OCI-LY3 (cell line): ENCODE measurements at regions not wholly inside any gene's neighbourhood (a gene's known extent, or its start where the extent isn't known, plus 50 kb on each side); places are given as distances from the start of the nearest gene placed in this dataset.

Experiments used
- H2AFZ ChIP-seq: fragments of 200-600, 300-600 bp; shearing (Covaris generic); 2 replicates; pipeline ENCODE4 v1.6.0; 2014; ENCODE audit warnings: antibody characterized with exemption, low read depth, low read length
- H3K27ac ChIP-seq: fragments of 200-600, 300-600 bp; sonication (generic); 2 replicates; pipeline ENCODE4 v1.5.1; 2014; ENCODE audit warnings: mild to moderate bottlenecking, low read length, moderate library complexity, mixed read lengths
- H3K27me3 ChIP-seq: fragments of 200-600, 300-600 bp; sonication (generic); 2 replicates; pipeline ENCODE4 v1.6.1; 2014; ENCODE audit warnings: low read depth, low read length, mixed read lengths
- H3K36me3 ChIP-seq: fragments of 200-600, 300-600 bp; sonication (generic); replicated peaks from 2 replicates; pipeline ENCODE3; 2014; ENCODE audit warnings: low read depth, low read length, mixed read lengths
- H3K4me1 ChIP-seq: fragments of 300-600, 200-600 bp; sonication (generic); 2 replicates; pipeline ENCODE4 v1.6.1; 2014; ENCODE audit warnings: low read length, mixed read lengths
- H3K4me2 ChIP-seq: fragments of 200-600, 300-600 bp; sonication (generic); 2 replicates; pipeline ENCODE4 v1.6.1; 2014; ENCODE audit warnings: low read length, mixed read lengths
- H3K4me3 ChIP-seq: fragments of 300-600, 200-600 bp; sonication (generic); 2 replicates; pipeline ENCODE4 v1.5.1; 2014; ENCODE audit warnings: antibody characterized with exemption, mild to moderate bottlenecking, low read length, moderate library complexity
- H3K79me2 ChIP-seq: fragments of 300-600, 200-600 bp; shearing (Covaris generic); 2 replicates; pipeline ENCODE4 v1.6.1; 2014; ENCODE audit warnings: mild to moderate bottlenecking, low read length, mixed read lengths
- H3K9ac ChIP-seq: fragments of 300-600, 200-600 bp; shearing (Covaris generic); 2 replicates; pipeline ENCODE4 v1.6.0; 2014; ENCODE audit warnings: mild to moderate bottlenecking, low read length, moderate library complexity
- H3K9me3 ChIP-seq: fragments of 200-600, 300-600 bp; shearing (Covaris generic); 2 replicates; pipeline ENCODE4 v1.6.1; 2014; ENCODE audit warnings: low read length, mixed read lengths; ENCODE audit not compliant: insufficient read depth
- H4K20me1 ChIP-seq: fragments of 200-600, 300-600 bp; sonication (generic); 2 replicates; pipeline ENCODE4 v1.6.1; 2016; ENCODE audit warnings: low read length, mixed read lengths; ENCODE audit not compliant: insufficient read depth
- EZH2phosphoT487 ChIP-seq: fragments of 200-600 bp; shearing (Covaris generic); IDR thresholded peaks from 2 replicates; pipeline ENCODE4 v1.6.1; 2018; ENCODE audit warnings: antibody characterized with exemption, mixed run types, low read depth
- TF ChIP-seq, protein P1 (sequence below): fragments of 200-600, 300-600 bp; sonication (generic); IDR thresholded peaks from 2 replicates; pipeline ENCODE4 v1.5.1; 2014; ENCODE audit warnings: antibody characterized with exemption, low read length, low read depth

- Histone ChIP-seq H3K27me3 (peaks cover 12% of the 10 kb centered on the region; the same call in 1 of the 2 replicates), H3K9me3 (no peaks in the 10 kb centered on the region), H2AFZ (no peak overlapping the region)
Measured at GRCh38 chr11:70642266-70642665, 243.9 kb downstream of the CTTN start.

GRCh38 chr11:70643642-70644041, 245.3 kb downstream of the CTTN start:
- H3K4me1 ChIP-seq: no peaks in the 10 kb centered on the region
- H3K27me3 ChIP-seq: peaks cover 12% of the 10 kb centered on the region; the same call in 1 of the 2 replicates
- H3K4me2 ChIP-seq: no peak overlapping the region
- no peak for TF ChIP-seq EZH2phosphoT487
- TF ChIP-seq, protein P1, sequence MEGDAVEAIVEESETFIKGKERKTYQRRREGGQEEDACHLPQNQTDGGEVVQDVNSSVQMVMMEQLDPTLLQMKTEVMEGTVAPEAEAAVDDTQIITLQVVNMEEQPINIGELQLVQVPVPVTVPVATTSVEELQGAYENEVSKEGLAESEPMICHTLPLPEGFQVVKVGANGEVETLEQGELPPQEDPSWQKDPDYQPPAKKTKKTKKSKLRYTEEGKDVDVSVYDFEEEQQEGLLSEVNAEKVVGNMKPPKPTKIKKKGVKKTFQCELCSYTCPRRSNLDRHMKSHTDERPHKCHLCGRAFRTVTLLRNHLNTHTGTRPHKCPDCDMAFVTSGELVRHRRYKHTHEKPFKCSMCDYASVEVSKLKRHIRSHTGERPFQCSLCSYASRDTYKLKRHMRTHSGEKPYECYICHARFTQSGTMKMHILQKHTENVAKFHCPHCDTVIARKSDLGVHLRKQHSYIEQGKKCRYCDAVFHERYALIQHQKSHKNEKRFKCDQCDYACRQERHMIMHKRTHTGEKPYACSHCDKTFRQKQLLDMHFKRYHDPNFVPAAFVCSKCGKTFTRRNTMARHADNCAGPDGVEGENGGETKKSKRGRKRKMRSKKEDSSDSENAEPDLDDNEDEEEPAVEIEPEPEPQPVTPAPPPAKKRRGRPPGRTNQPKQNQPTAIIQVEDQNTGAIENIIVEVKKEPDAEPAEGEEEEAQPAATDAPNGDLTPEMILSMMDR: no peak
- no peaks in the 10 kb centered on the region for H3K79me2 ChIP-seq
- H4K20me1 ChIP-seq: peaks cover 8% of the 10 kb centered on the region; the same call in 1 of the 2 replicates
- H3K4me3 ChIP-seq: no peak overlapping the region
- no peak overlapping the region for H3K9ac ChIP-seq
- no peaks in the 10 kb centered on the region for H3K36me3 ChIP-seq
- H2AFZ ChIP-seq: no peak overlapping the region
- H3K9me3 ChIP-seq: no peaks in the 10 kb centered on the region
- H3K27ac ChIP-seq: no peak overlapping the region

More at GRCh38 chr11:70642266-70642665, 243.9 kb downstream of the CTTN start:
- H3K4me3 ChIP-seq: no peak overlapping the region
- H3K9ac ChIP-seq: no peak overlapping the region
- no peaks in the 10 kb centered on the region for H3K79me2 ChIP-seq
- no peaks in the 10 kb centered on the region for H3K4me1 ChIP-seq
- TF ChIP-seq, protein P1: no peak
- no peak for TF ChIP-seq EZH2phosphoT487
- H4K20me1 ChIP-seq: no peaks in the 10 kb centered on the region
- no peak overlapping the region for H3K4me2 ChIP-seq
- H3K27ac ChIP-seq: no peak overlapping the region
- H3K36me3 ChIP-seq: no peaks in the 10 kb centered on the region

DNA sequence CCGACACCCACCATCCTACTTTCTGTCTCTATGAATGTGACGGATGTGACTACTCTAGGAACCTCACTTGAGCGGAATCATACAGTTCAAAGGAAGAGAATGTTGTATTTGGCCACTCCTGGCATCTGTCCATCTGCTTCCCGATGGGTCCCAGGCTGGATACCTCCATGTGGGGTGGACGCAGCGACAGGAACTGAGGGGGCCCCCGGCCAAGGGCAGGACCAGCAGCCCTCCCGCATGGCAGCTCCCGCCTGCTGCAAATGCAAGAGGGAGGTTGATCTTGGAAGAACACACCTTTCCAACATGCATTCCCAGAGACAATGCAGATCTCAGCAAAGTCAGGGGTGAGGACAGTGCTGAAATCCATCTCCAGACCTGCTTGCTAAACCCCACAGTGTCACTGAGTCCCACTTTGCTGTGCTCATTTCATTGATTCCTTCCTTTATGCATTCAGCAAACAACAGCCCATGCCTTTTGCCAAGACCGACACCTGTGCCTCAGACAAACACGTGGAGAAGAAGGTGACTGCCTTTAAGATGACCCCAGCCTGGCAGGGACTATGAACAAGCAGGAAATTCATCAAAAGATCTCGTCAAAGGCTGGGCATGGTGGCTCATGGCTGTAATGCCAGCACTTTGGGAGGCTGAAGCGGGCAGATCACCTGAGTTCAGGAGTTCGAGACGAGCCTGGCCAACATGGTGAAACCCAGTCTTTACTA, 246.2 kb downstream of the CTTN start:
- Histone ChIP-seq H4K20me1 (peaks cover 10% of the 10 kb centered on the region; the same call in 1 of the 2 replicates), H3K4me2 (no peak overlapping the region), H3K4me1 (no peaks in the 10 kb centered on the region), H3K27ac (no peak overlapping the region), H3K27me3 (peaks cover 12% of the 10 kb centered on the region; the same call in 1 of the 2 replicates), H3K4me3 (no peak overlapping the region), H3K79me2 (no peaks in the 10 kb centered on the region), H3K9ac (no peak overlapping the region), H3K36me3 (no peaks in the 10 kb centered on the region), H2AFZ (no peak overlapping the region), H3K9me3 (no peaks in the 10 kb centered on the region)
- TF ChIP-seq, protein P1: no peak
- no peak for TF ChIP-seq EZH2phosphoT487

DNA sequence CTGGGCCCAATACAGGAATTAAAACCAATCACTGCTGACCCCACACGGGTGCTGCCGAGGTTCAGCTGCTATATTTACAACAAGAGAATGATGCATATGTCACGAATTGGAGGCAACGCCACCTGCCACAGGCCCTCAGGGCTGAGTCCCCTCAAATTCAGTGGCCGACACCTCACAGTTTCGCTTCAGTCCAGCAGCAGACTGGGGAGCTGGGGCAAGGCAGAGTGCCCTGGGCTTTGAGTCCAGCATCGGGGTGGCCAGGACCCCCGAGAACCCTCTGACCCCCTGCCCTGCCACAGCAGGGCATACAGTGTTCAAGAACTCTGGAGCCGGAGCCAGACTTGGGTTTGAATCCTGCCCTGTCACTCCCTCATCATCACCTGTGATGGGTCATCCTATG, 247.2 kb downstream of the CTTN start:
- Histone ChIP-seq H3K4me3 (no peak overlapping the region), H3K4me2 (no peak overlapping the region), H3K36me3 (no peaks in the 10 kb centered on the region), H3K79me2 (no peaks in the 10 kb centered on the region), H3K4me1 (no peaks in the 10 kb centered on the region), H4K20me1 (peaks cover 17% of the 10 kb centered on the region), H3K27ac (no peak overlapping the region), H2AFZ (no peak overlapping the region), H3K9me3 (no peaks in the 10 kb centered on the region), H3K9ac (no peak overlapping the region), H3K27me3 (peaks cover 12% of the 10 kb centered on the region; the same call in 1 of the 2 replicates)
- TF ChIP-seq, protein P1: no peak
- no peak for TF ChIP-seq EZH2phosphoT487
